SK-N-DZ (cell line): ENCODE measurements at regions not wholly inside any gene's neighbourhood (a gene's known extent, or its start where the extent isn't known, plus 50 kb on each side); places are given as distances from the start of the nearest gene placed in this dataset.
"Not testable (repeated sequence)": the region's sequence is repeated elsewhere in the genome, so short reads cannot be mapped to it uniquely, and the experiment has no call there.

Source experiments
- DNase-seq: peaks from one replicate; pipeline ENCODE4 v3.0.0-alpha.2; 2015; ENCODE audit warnings: low spot score

DNA sequence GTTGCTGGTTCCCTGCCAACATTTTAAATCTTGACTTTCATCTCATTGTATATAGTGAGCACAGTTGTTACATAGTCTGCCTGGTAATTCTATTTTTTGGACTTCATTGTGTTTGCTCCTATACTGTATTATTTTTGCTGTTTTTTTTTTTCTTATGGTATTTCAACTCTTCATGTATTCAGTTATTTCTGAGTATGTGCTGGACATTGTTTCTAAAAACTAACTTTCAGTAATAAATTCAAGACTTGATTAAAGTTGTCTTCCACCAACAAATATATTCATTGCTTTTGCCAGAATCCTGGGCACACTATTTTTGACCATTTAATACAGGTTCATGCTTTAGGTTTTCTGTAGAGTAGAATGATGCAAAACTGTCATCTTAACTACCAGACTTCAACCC, 698.3 kb downstream of the MAFB start:
- no peak for DNase-seq

DNA sequence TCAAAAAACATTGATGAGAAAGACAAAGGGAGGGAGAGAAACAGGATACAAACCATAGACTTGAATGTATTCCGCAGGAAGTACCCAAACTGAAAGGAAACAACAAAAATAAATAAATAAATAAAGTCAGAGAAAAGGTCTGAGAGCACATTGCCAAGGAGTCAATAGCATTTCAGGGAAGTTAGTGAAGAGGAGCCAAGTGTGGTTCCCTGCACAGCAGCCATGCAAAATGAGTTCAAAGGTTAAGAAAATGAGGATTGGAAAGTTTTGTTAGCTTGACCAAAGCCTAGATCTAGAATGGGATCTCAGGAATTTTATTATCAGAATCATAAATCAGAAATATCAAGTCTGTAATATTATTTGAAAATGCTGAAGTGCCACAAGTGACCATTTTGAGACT, 700.0 kb downstream of the MAFB start:
- no peak for DNase-seq

DNA sequence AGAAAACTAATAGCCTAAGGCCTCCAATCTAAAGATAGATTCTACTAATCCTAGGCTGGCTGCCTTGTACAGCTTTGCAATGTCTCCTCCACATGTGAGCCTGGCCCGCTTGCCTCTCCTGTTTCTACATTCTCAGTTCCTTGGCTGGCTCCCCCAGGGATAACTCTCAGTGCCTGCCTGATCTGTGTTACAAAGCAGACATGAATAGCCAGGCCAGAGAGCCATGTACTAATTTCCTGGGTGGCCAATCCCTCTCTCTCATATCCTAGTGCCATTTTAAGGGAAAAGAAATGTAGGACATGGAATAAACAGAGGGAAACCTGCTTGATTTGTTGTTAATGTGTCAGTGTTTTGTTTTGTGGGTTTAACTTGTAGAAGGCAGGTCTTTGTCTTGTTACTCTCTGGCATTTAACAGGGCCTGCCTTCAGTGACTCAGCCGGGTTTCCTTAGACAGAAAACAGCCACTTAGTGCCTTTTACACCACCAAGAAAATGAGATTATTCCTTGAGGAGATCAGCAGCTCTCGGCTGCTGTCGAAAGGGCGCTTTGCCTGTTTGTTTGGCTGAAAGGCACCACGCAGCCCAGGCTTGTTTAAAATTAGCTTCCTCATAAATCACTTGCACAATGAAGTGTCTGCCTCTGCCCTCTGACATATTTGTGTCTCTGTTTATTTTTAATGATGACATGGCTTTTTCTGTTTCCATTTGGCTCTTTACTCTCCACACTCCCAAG, 702.7 kb downstream of the MAFB start:
- peak; percentile 100 for DNase-seq

DNA sequence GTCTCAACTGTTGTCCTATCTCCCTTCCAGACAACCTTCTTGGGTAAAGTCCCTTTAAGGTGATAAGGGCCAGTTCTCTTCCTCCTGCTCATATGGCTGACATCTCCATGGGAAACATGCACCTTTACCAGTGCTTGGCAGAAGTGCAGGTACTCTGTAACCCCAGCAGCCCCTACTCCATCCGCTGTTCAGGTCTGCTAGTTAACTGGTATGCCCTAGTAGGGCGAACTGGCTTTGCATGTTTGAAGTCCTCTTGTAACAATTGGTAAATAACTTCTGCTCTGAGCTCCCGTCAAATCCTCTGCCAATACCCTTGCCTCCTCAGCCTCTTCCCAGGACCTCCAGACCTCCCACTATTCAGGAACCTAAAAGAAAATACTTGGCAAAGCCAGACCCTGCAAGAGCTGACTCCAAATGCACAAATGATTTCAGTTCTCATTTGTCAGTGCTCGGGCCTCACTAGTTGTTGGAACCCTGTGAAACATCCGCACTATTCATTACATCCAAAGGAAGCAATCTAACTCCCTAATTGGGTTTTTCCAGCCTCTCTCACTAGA, 703.7 kb downstream of the MAFB start:
- DNase-seq, result peak; percentile 48

DNA sequence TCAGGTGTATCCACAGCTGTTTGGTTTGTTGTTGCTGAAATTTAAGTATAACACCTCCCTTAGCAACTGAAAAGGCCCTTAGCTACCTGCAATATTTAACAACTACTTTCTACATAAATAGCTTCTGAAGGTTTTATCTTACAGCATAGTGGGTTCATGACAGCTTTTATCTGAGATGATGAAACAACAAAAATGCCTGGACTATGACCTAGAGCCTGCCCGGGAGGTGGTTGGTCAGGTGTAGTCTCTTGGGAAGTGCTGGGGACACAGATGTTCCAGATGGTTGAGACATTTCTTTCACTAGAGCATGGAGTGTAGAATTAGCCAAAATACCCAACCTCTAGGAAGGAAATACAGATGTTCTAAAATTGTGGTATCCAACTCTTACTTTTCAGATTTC, 705.4 kb downstream of the MAFB start:
- no peak for DNase-seq

DNA sequence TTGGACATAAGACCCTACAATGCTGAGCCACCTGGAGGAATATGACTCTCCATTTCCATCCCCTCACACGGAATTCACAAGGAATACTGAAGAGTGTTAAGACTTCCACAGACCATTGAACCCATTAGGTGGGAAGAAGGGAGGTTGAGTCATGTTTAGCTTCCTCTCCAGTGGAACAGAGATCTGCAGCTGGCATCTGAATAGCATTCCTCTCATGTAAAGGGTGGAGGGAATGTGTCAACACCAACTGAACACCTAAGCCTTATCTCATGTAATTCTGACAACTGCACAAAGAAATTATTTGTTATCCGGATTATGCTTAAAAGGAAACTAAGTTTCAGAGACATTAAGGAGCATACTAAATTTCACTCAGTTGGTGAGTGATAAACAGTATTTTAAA, 705.9 kb downstream of the MAFB start:
- no peak for DNase-seq

DNA sequence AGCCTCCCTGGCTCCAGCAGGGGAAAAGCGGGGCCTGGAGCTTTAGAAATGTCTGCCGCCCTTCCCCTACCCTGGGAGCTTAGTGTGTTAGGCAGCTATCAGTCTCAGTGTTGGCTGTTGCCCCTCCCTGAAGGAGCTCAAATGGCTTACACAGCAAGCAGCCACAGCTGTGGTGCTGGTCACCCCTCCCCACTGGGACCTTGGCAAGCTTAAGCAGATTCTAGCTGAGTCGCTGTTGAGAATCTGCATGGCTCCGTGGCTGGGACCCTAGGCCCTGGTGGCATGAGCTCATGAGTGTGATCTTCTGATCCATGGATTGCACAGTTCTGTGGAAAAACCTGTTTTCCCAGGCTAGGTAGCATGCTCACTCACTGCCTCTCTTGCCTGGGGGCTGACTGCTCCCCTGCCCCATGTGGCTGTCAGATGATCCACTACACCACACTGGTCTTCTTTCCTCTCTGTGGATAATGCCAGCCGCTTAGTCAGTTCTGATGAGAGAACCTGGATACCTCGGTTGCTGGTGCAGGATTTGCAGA, 714.0 kb downstream of the MAFB start:
- no peak for DNase-seq

DNA sequence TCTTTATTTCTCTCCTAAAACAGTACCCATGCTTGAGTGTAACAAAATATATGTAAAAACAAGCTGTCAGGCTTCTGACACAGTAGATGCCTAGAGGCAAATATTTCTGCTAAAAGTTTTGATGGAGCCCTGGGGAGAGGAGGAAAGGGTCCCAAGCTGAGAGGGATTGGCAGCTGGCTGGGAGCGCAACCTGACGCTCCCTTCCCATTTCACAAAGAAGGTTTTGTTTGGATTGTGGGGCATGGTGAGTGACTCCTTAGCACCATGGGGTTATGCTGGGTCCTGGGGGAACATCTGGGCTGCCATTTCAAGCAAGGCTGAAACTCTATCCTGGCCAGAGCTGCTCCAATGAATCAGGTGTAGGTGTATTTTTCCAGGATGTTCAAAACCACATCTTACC, 720.5 kb downstream of the MAFB start:
- no peak for DNase-seq

DNA sequence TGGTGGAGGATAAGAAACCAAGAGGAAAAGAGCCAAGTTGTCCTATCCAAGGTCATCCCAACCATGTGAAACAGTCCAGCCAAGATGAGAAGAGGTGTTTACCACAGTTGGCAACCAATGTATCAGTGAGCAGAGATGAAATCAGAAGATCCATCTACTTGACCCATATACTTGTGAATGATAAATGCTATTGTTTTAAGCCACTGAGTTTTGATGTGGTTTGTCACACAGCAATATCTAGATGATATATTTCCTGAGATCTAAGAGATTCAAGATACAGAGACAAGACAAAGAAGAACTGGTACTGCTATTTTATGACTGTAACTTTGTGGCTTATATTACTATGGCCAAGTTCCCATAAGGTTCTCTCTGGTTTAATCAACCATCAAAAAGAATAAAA, 721.2 kb downstream of the MAFB start:
- DNase-seq, result no peak

DNA sequence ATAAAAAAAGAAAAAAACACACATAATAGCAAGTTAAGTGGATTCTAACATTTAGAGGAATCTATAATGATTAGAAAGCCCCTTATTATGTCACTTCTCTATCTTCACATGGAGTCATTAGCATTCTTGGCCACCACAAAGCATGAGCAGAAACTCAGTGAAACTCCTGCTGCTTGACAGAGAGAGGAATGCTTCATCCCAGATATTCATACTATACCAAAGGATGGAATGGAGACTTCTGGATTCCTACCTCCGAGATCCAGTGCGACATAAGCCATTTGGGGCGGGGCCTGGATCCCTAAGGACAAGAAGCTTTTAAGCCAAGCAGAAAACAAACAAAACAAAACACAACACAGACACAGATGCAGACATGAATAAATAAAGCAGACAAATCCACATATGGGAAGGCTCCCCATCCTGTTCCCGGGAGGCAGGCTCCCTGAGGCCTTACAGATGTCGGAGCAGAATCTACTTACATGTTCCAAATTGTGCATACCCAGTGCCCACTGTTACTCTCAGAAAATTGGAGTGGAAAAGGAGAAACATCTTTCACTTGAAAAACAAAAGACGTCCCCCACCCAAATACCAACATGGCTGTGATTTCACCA, 727.3 kb downstream of the MAFB start:
- DNase-seq, result no peak

DNA sequence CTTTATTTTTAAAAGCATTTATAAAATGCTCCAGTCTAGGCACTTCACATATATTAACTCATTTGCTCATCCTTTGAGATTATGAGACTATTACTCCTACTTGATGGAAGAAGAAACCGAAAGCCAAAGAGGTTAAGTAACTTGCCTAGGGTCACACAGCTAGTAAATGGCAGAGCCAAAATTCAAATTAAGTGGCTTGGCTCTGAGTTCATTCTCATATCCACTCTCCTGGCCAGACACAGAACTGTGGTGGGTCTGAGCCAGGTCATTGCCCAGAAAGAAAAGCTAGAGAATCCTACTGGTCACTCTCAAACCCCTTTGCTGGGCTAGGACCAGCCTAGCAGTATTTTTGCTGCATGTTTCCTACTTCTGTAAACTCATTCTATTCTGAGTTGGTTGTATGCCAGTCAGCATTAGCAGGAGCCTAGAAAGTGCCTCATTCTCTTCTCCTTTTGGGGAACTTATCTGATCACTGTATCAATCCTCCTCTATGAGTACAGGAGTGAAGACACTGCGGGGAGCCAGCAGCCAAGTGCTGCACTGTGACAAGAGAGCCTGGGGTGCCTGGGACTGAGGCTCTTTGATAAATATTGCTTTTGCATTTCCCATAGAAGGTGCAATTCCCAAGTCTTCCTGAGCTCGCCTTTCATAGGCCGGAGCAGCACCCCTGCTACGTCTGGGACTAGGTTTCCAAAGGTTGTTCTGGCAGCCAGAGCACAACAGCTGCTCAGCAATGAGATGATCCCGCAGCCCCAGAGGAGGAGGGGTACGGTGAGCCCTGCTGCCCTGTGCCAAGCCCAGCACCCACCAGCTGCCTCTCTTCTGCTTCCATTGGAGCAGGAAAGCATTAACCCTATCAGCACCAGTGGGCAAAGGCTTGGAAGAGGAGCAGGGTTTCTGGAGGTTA, 728.3 kb downstream of the MAFB start:
- DNase-seq, result peak; percentile 53

DNA sequence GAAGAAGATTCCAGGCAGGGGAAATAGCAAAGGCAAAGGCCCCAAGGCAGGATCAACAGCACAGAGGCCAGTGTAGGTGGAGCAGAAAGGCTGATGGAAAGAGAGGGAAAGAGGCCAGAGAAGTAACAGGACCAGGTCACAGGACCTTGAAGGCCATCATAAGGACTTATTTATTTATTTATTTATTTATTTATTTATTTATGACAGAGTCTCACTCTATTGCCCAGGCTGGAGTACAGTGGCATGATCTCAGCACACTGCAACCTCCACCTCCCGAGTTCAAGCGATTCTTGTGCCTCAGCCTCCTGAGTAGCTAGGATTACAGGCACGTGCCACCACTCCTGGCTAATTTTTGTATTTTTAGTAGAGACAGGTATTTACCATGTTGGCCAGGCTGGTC, 731.1 kb downstream of the MAFB start:
- not testable (repeated sequence) for DNase-seq

DNA sequence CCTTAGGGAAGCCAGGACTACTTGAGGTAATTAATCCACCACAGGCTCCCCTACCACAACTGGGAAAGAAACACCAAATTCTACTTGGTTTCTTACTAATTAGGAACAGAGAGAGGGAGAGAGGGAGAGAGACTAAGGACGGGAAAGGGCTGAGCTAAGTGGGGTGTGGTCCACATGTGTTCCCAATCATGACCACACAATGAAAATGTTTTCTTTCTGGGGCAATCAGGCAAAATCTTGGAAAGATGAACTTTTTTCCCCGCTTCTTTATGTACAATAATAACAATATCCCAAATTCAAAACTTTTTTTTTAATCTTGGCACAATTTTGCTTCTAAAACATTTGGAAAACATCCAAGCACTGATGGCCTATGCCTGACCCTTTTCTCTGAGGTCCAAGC, 734.4 kb downstream of the MAFB start:
- no peak for DNase-seq

DNA sequence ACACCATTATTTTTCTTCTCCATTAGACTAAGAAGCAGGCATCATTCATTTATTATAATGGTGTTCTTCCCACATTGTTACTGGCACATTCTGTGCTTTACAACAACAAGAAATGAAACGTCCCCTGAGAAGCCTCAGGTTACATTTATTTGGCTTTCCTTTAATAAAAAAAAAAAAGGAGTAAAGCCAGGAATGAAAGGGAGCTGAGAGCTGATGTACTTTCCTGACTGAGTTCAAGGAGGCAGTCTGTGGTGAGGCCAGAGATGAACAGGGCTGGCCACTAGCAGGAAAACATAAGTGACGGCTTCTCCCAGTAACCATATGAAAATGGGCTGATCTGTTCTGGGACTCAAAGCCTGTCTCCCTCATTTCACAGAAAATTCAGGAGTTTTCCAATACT, 742.1 kb downstream of the MAFB start:
- DNase-seq, result no peak

DNA sequence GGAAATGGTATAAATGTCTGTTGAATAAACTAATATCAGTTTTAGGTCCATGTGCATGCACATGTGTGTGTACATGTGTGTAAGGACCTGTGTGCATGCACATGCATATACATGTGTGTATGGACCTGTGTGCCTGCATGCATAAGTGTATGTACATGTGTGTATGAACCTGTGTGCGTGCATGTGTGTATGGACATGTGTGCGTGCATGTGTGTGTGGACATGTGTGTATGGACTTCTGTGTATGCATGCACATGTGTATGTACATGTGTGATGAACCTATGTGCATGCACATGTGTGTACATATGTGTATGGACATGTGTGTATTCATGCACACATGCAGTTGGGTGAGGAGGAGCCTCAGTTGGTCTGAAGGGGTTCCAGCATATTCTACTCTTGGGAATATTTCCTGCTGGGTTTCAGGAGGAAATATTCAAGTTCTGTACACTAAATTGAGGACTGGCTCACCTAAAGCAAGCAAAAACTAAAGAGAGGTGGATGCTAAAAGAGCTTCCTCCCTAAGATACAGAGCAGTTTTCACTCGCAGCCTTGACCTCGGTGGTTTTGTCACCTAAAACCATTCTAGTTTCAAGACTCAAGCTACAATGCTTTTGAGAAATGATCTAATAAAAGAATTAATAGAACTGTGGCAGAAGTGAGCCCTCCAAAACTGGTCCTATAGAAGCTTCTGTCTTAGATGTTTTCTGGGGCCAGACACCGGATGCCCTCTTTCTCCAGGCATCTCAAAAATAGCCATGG, 742.8 kb downstream of the MAFB start:
- no peak for DNase-seq

DNA sequence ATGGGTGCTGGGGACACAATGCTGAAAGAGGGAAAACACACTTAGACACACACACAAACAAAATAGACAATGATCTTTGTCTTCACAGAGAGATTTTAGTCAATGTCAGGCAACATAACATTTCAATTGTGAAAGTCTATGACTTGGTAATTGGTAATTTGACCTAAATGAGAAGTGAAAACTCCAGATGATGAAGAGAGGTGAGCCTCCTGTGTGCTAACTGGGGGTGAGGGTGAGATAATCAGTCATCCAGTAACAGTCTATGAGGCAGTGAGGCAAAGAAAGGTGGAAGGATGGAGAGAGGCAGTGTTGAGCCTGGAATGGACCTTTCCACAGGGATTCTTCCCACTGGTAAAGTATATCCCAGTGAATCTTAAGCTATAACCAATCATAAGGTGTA, 744.2 kb downstream of the MAFB start:
- no peak for DNase-seq

DNA sequence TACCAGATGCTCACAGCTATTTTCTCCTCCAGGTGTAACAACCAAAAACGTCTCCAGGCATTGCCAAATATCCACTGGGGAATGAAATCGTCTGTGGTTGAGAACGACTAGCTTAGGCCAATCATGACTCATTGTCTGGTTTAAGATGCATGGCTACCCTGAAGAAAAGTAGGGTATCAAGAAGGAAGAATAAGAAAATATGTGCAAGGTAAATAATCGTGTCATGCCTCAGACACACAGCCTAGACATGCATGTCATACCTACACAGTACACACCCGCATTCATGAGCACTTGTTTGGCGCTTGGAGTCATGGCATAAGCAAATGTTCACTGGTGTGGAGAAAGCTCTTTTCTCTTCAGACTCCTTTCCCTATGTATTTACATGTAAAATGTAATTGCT, 745.7 kb downstream of the MAFB start:
- DNase-seq, result no peak

DNA sequence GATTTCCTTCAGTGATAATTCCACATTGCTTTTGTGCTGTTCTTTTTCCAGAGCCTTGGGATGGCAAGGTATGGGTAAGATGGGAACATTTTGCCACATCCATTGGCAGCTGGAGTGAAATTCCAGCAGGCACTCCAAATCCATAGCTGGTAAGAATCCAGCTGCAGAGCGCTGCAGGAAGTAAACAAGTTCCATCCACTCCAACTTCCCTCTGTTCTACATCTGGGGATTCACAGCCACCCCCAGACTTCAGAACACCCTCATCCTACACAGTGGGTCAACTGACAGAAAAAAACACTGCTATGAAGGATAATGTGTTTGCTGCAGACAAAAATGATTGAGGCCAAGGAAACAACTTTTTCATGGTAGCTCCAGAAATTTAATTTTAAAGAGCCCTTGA, 747.8 kb downstream of the MAFB start:
- no peak for DNase-seq

DNA sequence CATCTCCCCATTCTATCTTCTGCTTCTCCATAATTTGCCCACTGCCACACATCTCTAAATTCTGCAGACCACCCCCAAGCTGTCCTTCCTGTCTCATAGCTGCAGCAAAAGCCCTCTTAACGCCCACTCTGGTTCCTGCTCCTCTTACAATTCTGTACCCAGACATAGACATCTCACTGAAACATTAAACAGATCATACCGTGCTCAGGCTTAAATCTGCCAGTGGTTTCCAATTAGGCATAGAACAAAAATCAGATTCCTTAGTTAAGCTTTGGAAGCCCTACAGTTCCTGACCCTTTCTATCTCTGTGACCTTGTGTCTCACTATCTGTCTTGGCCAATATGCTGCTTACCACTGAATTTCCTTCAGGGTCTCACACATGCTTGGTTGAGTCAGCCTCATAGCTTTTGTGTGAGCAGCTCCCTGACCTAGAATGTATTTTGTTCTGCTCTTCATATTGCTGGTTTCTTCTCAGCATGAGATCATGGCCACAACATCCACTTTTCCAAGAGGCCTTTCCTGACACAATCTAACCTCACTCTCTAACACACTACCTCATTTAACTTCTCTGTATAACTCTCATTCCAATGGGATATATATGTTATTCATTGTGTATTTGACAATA, 749.7 kb downstream of the MAFB start:
- DNase-seq, result peak; percentile 80

DNA sequence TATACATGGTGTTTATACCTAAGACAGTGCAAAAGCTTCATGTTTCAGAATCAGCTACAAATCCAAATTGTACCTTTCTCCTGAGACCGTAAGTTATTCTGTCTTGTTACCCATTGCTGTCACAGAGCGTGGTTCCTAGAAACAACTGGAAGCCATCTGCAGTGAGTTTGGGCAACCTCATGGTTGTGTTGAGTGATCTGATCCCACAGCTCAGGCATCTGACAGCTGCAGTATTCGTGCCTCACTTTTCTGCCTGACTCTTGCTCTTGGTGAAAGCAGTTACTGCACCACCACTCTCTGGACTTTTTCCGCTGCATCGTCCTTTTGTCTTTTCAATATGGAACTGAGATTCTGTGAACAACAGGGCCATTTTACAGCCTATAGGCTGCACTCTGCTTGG, 752.6 kb downstream of the MAFB start:
- no peak for DNase-seq

DNA sequence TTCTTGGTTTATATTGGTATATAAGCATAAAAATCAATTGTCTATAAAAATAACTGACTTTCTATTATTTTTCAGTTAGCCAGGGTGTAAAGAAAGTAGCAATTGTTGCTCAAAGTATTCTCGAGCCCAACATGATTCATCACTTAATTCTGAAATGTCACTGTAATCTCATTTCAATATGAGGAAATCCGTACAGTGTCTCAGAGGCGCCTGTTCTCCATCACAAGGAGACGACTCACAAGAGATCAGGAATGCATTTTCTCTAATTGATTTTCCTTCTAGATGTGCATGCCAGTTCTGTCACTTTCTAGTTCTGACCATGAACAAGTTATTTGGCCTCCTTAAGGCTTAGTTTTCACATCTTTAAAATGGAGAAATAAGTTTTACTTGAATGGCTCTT, 753.1 kb downstream of the MAFB start:
- peak; percentile 83 for DNase-seq
